Thoracic aorta (tissue), 2 donors: ENCODE measurements at regions not wholly inside any gene's neighbourhood (a gene's known extent, or its start where the extent isn't known, plus 50 kb on each side); places are given as distances from the start of the nearest gene placed in this dataset.

Source experiments
- ATAC-seq: fragments of 150-250 bp; one replicate; pipeline ENCODE4 v1.8.0; 2017; ENCODE audit warnings: low read depth; ENCODE audit not compliant: insufficient number of reproducible peaks, low FRiP score
- DNase-seq: peaks from one replicate; pipeline ENCODE4 v3.0.0-alpha.2; 2020; ENCODE audit warnings: low spot score
- H3K27ac ChIP-seq, 2 donors: fragments of 200-600 bp; sonication (generic); 1 replicate in 1 of 2; 2 replicates in 1 of 2; pipeline ENCODE4 v1.5.1; 2016; ENCODE audit warnings: mild to moderate bottlenecking in 2 of 2, moderate library complexity in 2 of 2
- H3K27me3 ChIP-seq: fragments of 200-600 bp; sonication (generic); replicated peaks from 2 replicates; pipeline ENCODE4 v1.6.0; 2016; ENCODE audit warnings: mild to moderate bottlenecking; ENCODE audit not compliant: insufficient read depth
- H3K36me3 ChIP-seq: fragments of 200-600 bp; sonication (generic); one replicate; pipeline ENCODE4 v1.5.1; 2016
- H3K4me1 ChIP-seq, 2 donors: fragments of 200-600 bp; sonication (generic); 1 replicate in 1 of 2; 2 replicates in 1 of 2; pipeline versions ENCODE4 v1.5.1 to v1.6.0; 2016; ENCODE audit warnings: low read depth in 2 of 2, mild to moderate bottlenecking in 1 of 2; ENCODE audit not compliant: control insufficient read depth in 1 of 2
- H3K4me3 ChIP-seq: fragments of 200-600 bp; sonication (generic); 2 replicates; pipeline ENCODE4 v1.5.1; 2016; ENCODE audit warnings: mild to moderate bottlenecking
- H3K9me3 ChIP-seq: fragments of 200-600 bp; sonication (generic); 2 replicates; pipeline ENCODE4 v1.5.1; 2016
- TF ChIP-seq, protein P1 (sequence below): fragments of 200-600 bp; sonication (generic); IDR thresholded peaks from one replicate; pipeline ENCODE4 v1.5.1; 2019; ENCODE audit warnings: antibody characterized with exemption

DNA sequence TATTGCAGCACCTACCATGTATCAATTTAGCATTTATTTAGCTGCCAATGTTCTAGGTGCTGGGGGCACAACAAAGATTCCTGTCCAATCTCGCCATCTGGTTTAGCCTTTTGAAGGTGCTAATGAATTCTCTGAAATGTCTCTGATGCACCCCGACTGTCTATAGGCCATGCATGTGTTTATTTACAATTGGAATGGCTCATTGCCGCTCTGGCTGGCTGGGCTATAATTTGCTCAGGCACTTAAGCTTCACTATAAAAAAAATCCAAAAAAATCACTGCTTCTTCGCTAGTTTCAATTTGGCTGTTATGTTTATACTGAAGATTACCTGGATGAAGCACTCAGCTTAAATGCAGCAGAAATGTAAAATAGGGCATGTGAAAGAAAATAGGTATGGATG, 115.0 kb upstream of the PAX6 start:
- Histone ChIP-seq H3K9me3 (no peaks in the 10 kb centered on the region), H3K27me3 (no peaks in the 10 kb centered on the region), H3K36me3 (no peaks in the 10 kb centered on the region), H3K4me3 (no peak overlapping the region), H3K27ac (no peak overlapping the region), H3K4me1 (no peaks in the 10 kb centered on the region)
- DNase-seq (no peak), ATAC-seq (no peak)
- TF ChIP-seq, protein P1, sequence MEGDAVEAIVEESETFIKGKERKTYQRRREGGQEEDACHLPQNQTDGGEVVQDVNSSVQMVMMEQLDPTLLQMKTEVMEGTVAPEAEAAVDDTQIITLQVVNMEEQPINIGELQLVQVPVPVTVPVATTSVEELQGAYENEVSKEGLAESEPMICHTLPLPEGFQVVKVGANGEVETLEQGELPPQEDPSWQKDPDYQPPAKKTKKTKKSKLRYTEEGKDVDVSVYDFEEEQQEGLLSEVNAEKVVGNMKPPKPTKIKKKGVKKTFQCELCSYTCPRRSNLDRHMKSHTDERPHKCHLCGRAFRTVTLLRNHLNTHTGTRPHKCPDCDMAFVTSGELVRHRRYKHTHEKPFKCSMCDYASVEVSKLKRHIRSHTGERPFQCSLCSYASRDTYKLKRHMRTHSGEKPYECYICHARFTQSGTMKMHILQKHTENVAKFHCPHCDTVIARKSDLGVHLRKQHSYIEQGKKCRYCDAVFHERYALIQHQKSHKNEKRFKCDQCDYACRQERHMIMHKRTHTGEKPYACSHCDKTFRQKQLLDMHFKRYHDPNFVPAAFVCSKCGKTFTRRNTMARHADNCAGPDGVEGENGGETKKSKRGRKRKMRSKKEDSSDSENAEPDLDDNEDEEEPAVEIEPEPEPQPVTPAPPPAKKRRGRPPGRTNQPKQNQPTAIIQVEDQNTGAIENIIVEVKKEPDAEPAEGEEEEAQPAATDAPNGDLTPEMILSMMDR, result no peak

DNA sequence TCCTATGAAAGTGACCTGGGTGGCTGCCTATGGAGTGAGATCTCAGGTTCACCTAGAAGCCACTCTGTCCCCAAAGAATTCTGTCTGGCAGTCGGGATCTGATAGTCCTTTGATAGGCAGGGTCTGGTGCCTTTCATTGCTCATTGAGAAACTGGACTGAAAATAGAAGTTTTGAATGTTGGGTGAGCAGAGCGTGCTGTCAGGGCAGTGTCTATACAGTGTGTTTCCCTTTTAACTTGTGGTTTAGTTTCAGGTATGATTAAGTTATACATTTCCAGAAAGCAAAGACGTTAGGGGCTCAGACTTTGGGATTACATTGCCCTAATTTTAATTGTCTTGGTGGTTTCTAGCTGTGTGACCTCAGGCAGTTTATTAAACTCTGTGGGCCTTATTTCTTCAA, 111.3 kb upstream of the PAX6 start:
- Histone ChIP-seq H3K36me3 (no peaks in the 10 kb centered on the region), H3K27ac (no peak overlapping the region), H3K9me3 (no peaks in the 10 kb centered on the region), H3K27me3 (no peaks in the 10 kb centered on the region), H3K4me3 (no peak overlapping the region), H3K4me1 (no peaks in the 10 kb centered on the region)
- DNase-seq, result no peak
- TF ChIP-seq, protein P1, result no peak
- no peak for ATAC-seq

DNA sequence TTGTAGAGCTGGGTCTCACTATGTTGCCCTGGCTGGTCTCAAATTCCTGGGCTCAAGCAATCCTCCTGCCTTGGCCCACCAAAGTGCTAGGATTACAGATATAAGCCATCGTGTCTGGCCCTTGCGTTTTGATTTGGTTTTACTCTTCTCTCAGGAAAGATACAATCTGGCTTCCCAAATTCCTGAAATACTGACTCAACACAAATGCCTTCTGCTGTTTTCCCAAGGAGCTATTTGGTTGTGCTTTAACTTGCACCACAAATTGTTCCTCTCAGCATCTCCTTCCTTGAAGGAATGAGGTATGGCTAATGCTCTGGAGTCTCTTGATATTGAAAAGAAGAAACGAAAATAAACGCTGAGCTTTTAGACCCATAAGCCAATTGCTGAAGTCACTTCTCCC, 110.0 kb upstream of the PAX6 start:
- H3K4me3 ChIP-seq, result no peak overlapping the region
- H3K27ac ChIP-seq, result no peak overlapping the region
- no peak for DNase-seq
- no peaks in the 10 kb centered on the region for H3K27me3 ChIP-seq
- no peaks in the 10 kb centered on the region for H3K9me3 ChIP-seq
- H3K4me1 ChIP-seq, result no peaks in the 10 kb centered on the region
- H3K36me3 ChIP-seq, result no peaks in the 10 kb centered on the region
- ATAC-seq, result no peak
- TF ChIP-seq, protein P1, result no peak

DNA sequence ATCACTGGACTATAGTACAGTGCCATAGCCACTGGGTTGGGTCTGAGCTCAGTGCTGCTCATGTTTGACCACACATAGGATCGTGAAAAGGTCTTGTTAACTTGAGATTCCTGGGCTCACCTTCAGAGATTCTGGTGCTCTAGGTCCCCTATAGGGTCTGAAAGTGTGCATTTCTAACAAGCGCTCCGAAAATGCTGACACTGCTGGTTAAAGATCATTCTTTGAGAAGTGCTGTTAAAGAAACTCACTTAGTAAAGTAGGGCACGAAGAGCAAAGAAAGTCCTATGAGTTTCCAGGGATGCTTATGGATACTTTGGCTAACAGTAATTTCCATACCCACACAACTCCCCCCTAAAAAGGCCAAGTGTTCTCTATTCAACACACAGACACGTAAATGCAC, 108.1 kb upstream of the PAX6 start:
- no peak overlapping the region for H3K4me3 ChIP-seq
- no peaks in the 10 kb centered on the region for H3K9me3 ChIP-seq
- ATAC-seq (no peak), DNase-seq (no peak)
- no peaks in the 10 kb centered on the region for H3K4me1 ChIP-seq
- TF ChIP-seq, protein P1, result no peak
- no peak overlapping the region for H3K27ac ChIP-seq
- no peaks in the 10 kb centered on the region for H3K36me3 ChIP-seq
- H3K27me3 ChIP-seq, result no peaks in the 10 kb centered on the region

DNA sequence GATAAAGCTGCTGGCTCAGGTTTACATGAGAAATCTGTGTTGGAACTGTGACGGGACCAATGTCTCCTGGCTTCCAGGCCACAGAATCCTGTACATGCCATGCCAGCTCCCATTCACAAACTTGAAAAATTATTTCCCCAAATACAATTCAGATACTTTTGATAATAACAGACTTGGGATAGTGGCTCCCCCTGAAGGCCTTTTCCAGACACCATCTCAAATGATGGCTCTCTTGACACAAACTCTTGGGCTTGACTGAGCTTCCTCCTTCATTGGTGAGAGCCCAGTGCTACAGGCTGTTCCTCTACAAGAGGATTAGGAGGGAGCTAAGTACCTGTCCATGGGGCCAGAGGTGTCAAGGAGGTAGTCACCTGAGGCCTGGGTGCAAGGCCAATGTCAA, 104.7 kb upstream of the PAX6 start:
- ATAC-seq (no peak), DNase-seq (no peak)
- no peaks in the 10 kb centered on the region for H3K4me1 ChIP-seq
- H3K36me3 ChIP-seq, result no peaks in the 10 kb centered on the region
- no peak overlapping the region for H3K27ac ChIP-seq
- H3K4me3 ChIP-seq, result no peak overlapping the region
- TF ChIP-seq, protein P1, result no peak
- no peaks in the 10 kb centered on the region for H3K9me3 ChIP-seq
- H3K27me3 ChIP-seq, result no peaks in the 10 kb centered on the region
